ENCODE measurements at regions not wholly inside any gene's neighbourhood (a gene's known extent, or its start where the extent isn't known, plus 50 kb on each side); places are given as distances from the start of the nearest gene placed in this dataset.

DNA sequence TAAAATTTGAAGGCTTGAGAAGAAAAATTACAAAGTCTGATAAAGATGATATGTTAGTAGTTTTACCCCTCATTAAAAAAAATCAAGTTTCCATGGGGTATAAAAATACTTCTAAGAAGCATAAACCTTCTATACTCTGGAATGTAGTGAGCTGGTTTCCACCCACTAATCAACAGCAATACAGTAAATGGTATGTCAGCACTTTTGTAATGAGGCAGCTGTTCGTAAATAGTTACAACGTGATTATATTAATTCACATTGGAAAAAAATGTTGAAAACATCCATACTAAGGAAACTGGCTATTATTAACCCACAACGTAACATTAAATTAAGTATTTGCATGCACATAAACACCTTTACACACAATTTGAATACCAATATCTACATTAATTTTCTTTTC, 283.1 kb upstream of the FAM174A start:
- TF ChIP-seq, protein P1, sequence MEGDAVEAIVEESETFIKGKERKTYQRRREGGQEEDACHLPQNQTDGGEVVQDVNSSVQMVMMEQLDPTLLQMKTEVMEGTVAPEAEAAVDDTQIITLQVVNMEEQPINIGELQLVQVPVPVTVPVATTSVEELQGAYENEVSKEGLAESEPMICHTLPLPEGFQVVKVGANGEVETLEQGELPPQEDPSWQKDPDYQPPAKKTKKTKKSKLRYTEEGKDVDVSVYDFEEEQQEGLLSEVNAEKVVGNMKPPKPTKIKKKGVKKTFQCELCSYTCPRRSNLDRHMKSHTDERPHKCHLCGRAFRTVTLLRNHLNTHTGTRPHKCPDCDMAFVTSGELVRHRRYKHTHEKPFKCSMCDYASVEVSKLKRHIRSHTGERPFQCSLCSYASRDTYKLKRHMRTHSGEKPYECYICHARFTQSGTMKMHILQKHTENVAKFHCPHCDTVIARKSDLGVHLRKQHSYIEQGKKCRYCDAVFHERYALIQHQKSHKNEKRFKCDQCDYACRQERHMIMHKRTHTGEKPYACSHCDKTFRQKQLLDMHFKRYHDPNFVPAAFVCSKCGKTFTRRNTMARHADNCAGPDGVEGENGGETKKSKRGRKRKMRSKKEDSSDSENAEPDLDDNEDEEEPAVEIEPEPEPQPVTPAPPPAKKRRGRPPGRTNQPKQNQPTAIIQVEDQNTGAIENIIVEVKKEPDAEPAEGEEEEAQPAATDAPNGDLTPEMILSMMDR (IDR thresholded peaks at IDR 0.05; ENCODE audit: control insufficient read depth, insufficient read depth, low read depth, low read length, missing control alignments), result no peak
- no peak for DNase-seq (ENCODE audit: low read depth)
- H3K4me3 ChIP-seq (ENCODE audit: control insufficient read depth, low read depth, low read length), result no peak overlapping the region

DNA sequence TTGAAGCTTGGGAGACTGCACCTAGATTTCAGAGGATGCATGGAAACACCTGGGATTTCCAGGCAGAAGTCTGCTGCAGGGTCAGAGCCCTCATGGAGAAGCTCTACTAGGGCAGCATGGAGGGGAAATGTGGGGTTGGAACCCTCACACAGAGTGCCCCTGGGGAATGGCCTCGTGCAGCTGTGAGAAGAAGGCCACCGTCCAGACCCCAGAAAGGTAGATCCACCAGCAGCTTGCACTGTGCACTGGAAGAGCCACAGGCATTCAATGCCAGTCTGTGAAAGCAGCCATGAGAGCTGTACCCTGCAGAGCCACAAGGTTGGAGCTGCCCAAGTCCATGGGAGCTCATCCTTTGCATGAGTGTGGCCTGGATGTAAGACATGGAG, 285.3 kb upstream of the FAM174A start:
- DNase-seq (ENCODE audit: low read depth), result no peak
- TF ChIP-seq, protein P1 (IDR thresholded peaks at IDR 0.05; ENCODE audit: control insufficient read depth, insufficient read depth, low read depth, low read length, missing control alignments), result no peak

DNA sequence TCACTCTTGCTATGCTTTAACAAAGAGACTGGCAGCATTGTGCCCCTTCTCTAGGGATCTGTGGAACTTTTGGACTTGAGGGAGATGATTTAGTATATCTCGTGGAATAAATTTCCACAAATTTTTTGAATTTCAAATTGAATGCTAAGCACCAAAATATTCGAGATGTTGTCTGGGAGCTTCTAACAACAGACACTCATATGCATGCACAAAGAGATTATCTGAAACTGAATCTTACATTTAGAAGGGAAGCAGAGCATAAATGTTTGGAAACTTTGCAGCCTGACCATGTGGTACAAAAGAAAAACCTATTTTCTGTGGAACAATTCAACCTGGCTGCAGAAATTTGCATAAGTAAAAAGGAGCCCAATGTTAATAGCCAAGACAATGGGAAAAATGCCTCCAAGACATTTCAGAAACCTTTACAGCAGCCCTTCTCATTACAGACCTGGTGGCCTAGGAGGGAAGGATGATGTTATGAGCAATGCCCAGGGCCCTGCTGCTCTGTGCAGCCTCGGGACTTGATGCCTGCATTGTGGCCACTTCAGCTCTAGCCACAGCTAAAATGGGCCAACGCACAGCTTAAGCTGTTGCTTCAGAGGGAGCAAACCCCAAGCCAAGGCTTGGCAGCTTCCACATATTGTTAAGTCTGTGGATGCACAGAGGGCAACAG, 285.8 kb upstream of the FAM174A start:
- TF ChIP-seq, protein P1 (IDR thresholded peaks at IDR 0.05; ENCODE audit: control insufficient read depth, insufficient read depth, low read depth, low read length, missing control alignments), result no peak
- DNase-seq (ENCODE audit: low read depth), result no peak
- H3K4me3 ChIP-seq (ENCODE audit: control insufficient read depth, low read depth, low read length), result no peak overlapping the region

More for the DNA sequence above, 285.3 kb upstream of the FAM174A start:
- no peak overlapping the region for H3K4me3 ChIP-seq (ENCODE audit: control insufficient read depth, low read depth, low read length)

DNA sequence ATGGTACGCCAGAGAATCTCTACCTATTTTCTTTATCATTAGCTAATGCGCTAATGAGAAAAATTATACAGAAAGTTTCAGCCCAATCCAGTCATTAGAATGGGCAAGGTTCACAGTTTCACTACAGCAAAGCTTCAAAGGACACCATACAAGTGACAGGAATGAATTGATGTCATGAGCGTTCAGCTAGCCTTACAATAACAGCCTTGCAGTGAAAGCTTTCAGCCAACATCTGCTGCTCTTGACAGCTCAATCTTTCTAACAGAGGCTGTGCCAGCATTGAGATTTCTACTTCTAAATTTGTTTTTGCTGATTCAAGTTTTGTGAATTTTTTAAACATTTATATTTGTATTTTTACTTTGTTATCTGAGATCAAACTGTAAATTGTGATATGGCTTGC, 302.4 kb upstream of the FAM174A start:
- TF ChIP-seq, protein P1 (IDR thresholded peaks at IDR 0.05; ENCODE audit: control insufficient read depth, insufficient read depth, low read depth, low read length, missing control alignments), result no peak
- DNase-seq (ENCODE audit: low read depth), result no peak
- no peak overlapping the region for H3K4me3 ChIP-seq (ENCODE audit: control insufficient read depth, low read depth, low read length)

DNA sequence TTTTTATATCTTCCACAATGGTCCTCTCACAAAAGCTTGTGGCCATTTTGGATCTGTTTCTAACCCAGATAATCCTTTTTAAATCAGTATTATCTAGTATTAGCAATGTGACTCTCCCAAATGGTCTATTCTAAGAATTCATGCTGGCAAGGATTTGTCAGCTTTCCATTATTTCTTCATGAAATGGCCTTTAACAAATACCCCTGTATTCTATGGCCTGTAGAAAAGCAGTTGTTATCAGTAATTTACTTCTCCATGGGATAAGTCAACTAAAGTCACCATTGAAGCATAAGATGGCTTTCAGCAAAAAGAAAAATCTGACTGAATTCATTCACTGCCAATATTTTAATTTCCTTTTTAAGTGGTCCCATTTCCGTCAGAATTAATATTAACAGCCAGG, 346.4 kb upstream of the FAM174A start:
- no peak for DNase-seq (ENCODE audit: low read depth)
- no peak overlapping the region for H3K4me3 ChIP-seq (ENCODE audit: control insufficient read depth, low read depth, low read length)
- TF ChIP-seq, protein P1 (IDR thresholded peaks at IDR 0.05; ENCODE audit: control insufficient read depth, insufficient read depth, low read depth, low read length, missing control alignments), result no peak

DNA sequence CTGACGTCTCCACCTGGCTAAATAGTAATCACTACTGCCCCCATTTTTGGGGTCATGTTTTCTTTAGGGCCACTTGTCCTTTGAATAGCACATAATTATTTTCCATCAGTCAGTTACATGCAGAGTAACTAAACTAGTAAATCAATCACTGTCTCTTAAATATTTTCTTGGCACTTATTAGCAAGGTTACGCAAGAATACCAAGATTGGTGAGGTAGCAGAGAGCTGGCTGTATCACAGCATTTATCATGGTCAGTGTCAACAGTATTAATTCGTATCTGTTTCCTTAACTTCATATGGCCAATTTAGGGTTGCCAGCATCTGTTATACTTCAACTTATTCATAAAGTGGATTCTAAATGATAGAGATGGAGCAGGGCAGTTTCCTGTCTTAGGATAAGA, 346.8 kb upstream of the FAM174A start:
- TF ChIP-seq, protein P1 (IDR thresholded peaks at IDR 0.05; ENCODE audit: control insufficient read depth, insufficient read depth, low read depth, low read length, missing control alignments), result no peak
- DNase-seq (ENCODE audit: low read depth), result no peak
- H3K4me3 ChIP-seq (ENCODE audit: control insufficient read depth, low read depth, low read length), result no peak overlapping the region
